ENCODE measurements at regions not wholly inside any gene's neighbourhood (a gene's known extent, or its start where the extent isn't known, plus 50 kb on each side); places are given as distances from the start of the nearest gene placed in this dataset.

- ChIA-PET POLR2A (ENCODE audit: low non-redundant PET) (no interaction called here), CTCF (no interaction called here)
- H3K4me1 ChIP-seq (ENCODE audit: insufficient read depth, low read length, poor library complexity, severe bottlenecking): no peaks in the 10 kb centered on the region
- no peak overlapping the region for H3K4me3 ChIP-seq (ENCODE audit: low read depth, low read length, poor library complexity, severe bottlenecking)
- TF ChIP-seq CTCF (conservative IDR thresholded peaks at IDR 0.05; ENCODE audit: low read depth, low read length): no peak
- TF ChIP-seq EZH2 (IDR thresholded peaks at IDR 0.05; ENCODE audit: borderline replicate concordance, low read depth, low read length, poor library complexity, severe bottlenecking): no peak
- no peak overlapping the region for H3K27ac ChIP-seq (ENCODE audit: low read depth, low read length, poor library complexity, severe bottlenecking)
- peaks cover 40% of the 10 kb centered on the region for H3K9me3 ChIP-seq (ENCODE audit: low read depth, low read length, poor library complexity, severe bottlenecking)
- intact Hi-C loops (cut with micrococcal nuclease; ENCODE audit: unreplicated experiment): no loop called here
- BruUV-seq (replicated peaks): no TSS peak
- H3K36me3 ChIP-seq (ENCODE audit: insufficient read depth, low read length, poor library complexity, severe bottlenecking): no peaks in the 10 kb centered on the region
- H3K27me3 ChIP-seq (replicated peaks; ENCODE audit: insufficient read depth, low read depth, low read length, poor library complexity): no peaks in the 10 kb centered on the region
- DNase-seq (ENCODE audit: low spot score): no peak
Measured at GRCh38 chr2:82254728-82255127, 1950.2 kb upstream of the LRRTM1 start.

GRCh38 chr2:82246220-82246775 lies 1941.7 kb upstream of the LRRTM1 start:
- no TSS peak for BruUV-seq (replicated peaks)
- POLR2A ChIA-PET (ENCODE audit: low non-redundant PET): no interaction called here
- intact Hi-C loops (cut with micrococcal nuclease; ENCODE audit: unreplicated experiment): no loop called here

GRCh38 chr2:82239176-82239575 lies 1934.6 kb upstream of the LRRTM1 start:
- BruUV-seq (replicated peaks): no TSS peak
- CTCF ChIA-PET: no interaction called here
- no peaks in the 10 kb centered on the region for H3K4me1 ChIP-seq (ENCODE audit: insufficient read depth, low read length, poor library complexity, severe bottlenecking)
- DNase-seq (ENCODE audit: low spot score): no peak
- TF ChIP-seq CTCF (conservative IDR thresholded peaks at IDR 0.05; ENCODE audit: low read depth, low read length): no peak
- TF ChIP-seq EZH2 (IDR thresholded peaks at IDR 0.05; ENCODE audit: borderline replicate concordance, low read depth, low read length, poor library complexity, severe bottlenecking): no peak
- no peaks in the 10 kb centered on the region for H3K27me3 ChIP-seq (replicated peaks; ENCODE audit: insufficient read depth, low read depth, low read length, poor library complexity)
- no peaks in the 10 kb centered on the region for H3K36me3 ChIP-seq (ENCODE audit: insufficient read depth, low read length, poor library complexity, severe bottlenecking)
- peaks cover 13% of the 10 kb centered on the region for H3K9me3 ChIP-seq (ENCODE audit: low read depth, low read length, poor library complexity, severe bottlenecking)
- no peak overlapping the region for H3K27ac ChIP-seq (ENCODE audit: low read depth, low read length, poor library complexity, severe bottlenecking)
- no peak overlapping the region for H3K4me3 ChIP-seq (ENCODE audit: low read depth, low read length, poor library complexity, severe bottlenecking)
- intact Hi-C loops (cut with micrococcal nuclease; ENCODE audit: unreplicated experiment): no loop called here
- POLR2A ChIA-PET (ENCODE audit: low non-redundant PET): no interaction called here

More at GRCh38 chr2:82246220-82246775, 1941.7 kb upstream of the LRRTM1 start:
- H3K36me3 ChIP-seq (ENCODE audit: insufficient read depth, low read length, poor library complexity, severe bottlenecking): no peaks in the 10 kb centered on the region
- CTCF ChIA-PET: no interaction called here
- TF ChIP-seq CTCF (conservative IDR thresholded peaks at IDR 0.05; ENCODE audit: low read depth, low read length) (no peak), EZH2 (IDR thresholded peaks at IDR 0.05; ENCODE audit: borderline replicate concordance, low read depth, low read length, poor library complexity, severe bottlenecking) (no peak)
- H3K9me3 ChIP-seq (ENCODE audit: low read depth, low read length, poor library complexity, severe bottlenecking): peaks cover 2% of the 10 kb centered on the region
- no peak overlapping the region for H3K4me3 ChIP-seq (ENCODE audit: low read depth, low read length, poor library complexity, severe bottlenecking)
- H3K27me3 ChIP-seq (replicated peaks; ENCODE audit: insufficient read depth, low read depth, low read length, poor library complexity): no peaks in the 10 kb centered on the region
- H3K27ac ChIP-seq (ENCODE audit: low read depth, low read length, poor library complexity, severe bottlenecking): no peak overlapping the region
- no peak for DNase-seq (ENCODE audit: low spot score)
- H3K4me1 ChIP-seq (ENCODE audit: insufficient read depth, low read length, poor library complexity, severe bottlenecking): no peaks in the 10 kb centered on the region

Data from A673 (cell line).